ENCODE measurements at regions not wholly inside any gene's neighbourhood (a gene's known extent, or its start where the extent isn't known, plus 50 kb on each side); places are given as distances from the start of the nearest gene placed in this dataset.
"Not testable (repeated sequence)": the region's sequence is repeated elsewhere in the genome, so short reads cannot be mapped to it uniquely, and the experiment has no call there.

- Histone ChIP-seq H3K27me3 (replicated peaks; ENCODE audit: insufficient read depth) (no peaks in the 10 kb centered on the region), H3K4me1 (ENCODE audit: control insufficient read depth in 1 of 2, low read depth in 2 of 2) (no peaks in the 10 kb centered on the region), H3K27ac (no peak overlapping the region), H3K9me3 (no peaks in the 10 kb centered on the region), H3K4me3 (no peak overlapping the region), H3K36me3 (no peaks in the 10 kb centered on the region)
- no peak for TF ChIP-seq CTCF (IDR thresholded peaks at IDR 0.05)
- DNase-seq (ENCODE audit: low spot score) (no peak), ATAC-seq (ENCODE audit: insufficient number of reproducible peaks, low FRiP score, low read depth) (no peak)
Measured at GRCh38 chr16:64343061-64343819, 778.6 kb downstream of the CDH11 start.

GRCh38 chr16:64341336-64341735, 780.5 kb downstream of the CDH11 start:
- H3K4me1 ChIP-seq (ENCODE audit: control insufficient read depth in 1 of 2, low read depth in 2 of 2); H3K36me3 ChIP-seq; ATAC-seq (ENCODE audit: insufficient number of reproducible peaks, low FRiP score, low read depth); H3K27me3 ChIP-seq (replicated peaks; ENCODE audit: insufficient read depth); H3K27ac ChIP-seq; H3K9me3 ChIP-seq; H3K4me3 ChIP-seq; DNase-seq (ENCODE audit: low spot score): not testable (repeated sequence)

GRCh38 chr16:64339052-64339770, 782.7 kb downstream of the CDH11 start:
- DNase-seq (ENCODE audit: low spot score): no peak
- no peaks in the 10 kb centered on the region for H3K36me3 ChIP-seq
- no peaks in the 10 kb centered on the region for H3K4me1 ChIP-seq (ENCODE audit: control insufficient read depth in 1 of 2, low read depth in 2 of 2)
- no peak overlapping the region for H3K27ac ChIP-seq
- no peaks in the 10 kb centered on the region for H3K27me3 ChIP-seq (replicated peaks; ENCODE audit: insufficient read depth)
- no peaks in the 10 kb centered on the region for H3K9me3 ChIP-seq
- H3K4me3 ChIP-seq: no peak overlapping the region
- no peak for ATAC-seq (ENCODE audit: insufficient number of reproducible peaks, low FRiP score, low read depth)
- TF ChIP-seq CTCF (IDR thresholded peaks at IDR 0.05): no peak

GRCh38 chr16:64321881-64322280, 800.0 kb downstream of the CDH11 start:
- ATAC-seq (ENCODE audit: insufficient number of reproducible peaks, low FRiP score, low read depth) (no peak), DNase-seq (ENCODE audit: low spot score) (no peak)
- no peak for TF ChIP-seq CTCF (IDR thresholded peaks at IDR 0.05)
- H3K9me3 ChIP-seq: no peaks in the 10 kb centered on the region
- H3K36me3 ChIP-seq: no peaks in the 10 kb centered on the region
- H3K27ac ChIP-seq: no peak overlapping the region
- H3K27me3 ChIP-seq (replicated peaks; ENCODE audit: insufficient read depth): no peaks in the 10 kb centered on the region
- no peak overlapping the region for H3K4me3 ChIP-seq
- H3K4me1 ChIP-seq (ENCODE audit: control insufficient read depth in 1 of 2, low read depth in 2 of 2): no peaks in the 10 kb centered on the region

GRCh38 chr16:64321066-64321465, 800.8 kb downstream of the CDH11 start:
- no peak for ATAC-seq (ENCODE audit: insufficient number of reproducible peaks, low FRiP score, low read depth)
- H3K4me3 ChIP-seq: no peak overlapping the region
- no peak for TF ChIP-seq CTCF (IDR thresholded peaks at IDR 0.05)

More at GRCh38 chr16:64321066-64321465, 800.8 kb downstream of the CDH11 start:
- H3K27ac ChIP-seq: no peak overlapping the region
- H3K4me1 ChIP-seq (ENCODE audit: control insufficient read depth in 1 of 2, low read depth in 2 of 2): no peaks in the 10 kb centered on the region
- no peak for DNase-seq (ENCODE audit: low spot score)
- no peaks in the 10 kb centered on the region for H3K9me3 ChIP-seq
- no peaks in the 10 kb centered on the region for H3K36me3 ChIP-seq
- H3K27me3 ChIP-seq (replicated peaks; ENCODE audit: insufficient read depth): no peaks in the 10 kb centered on the region
